ENCODE measurements at regions not wholly inside any gene's neighbourhood (a gene's known extent, or its start where the extent isn't known, plus 50 kb on each side); places are given as distances from the start of the nearest gene placed in this dataset.

GRCh38 chr2:217070611-217071010 lies 210.7 kb upstream of the TNP1 start:
- no peaks in the 10 kb centered on the region for H3K9me2 ChIP-seq (ENCODE audit: insufficient read depth, low read length)
- no peak overlapping the region for H3K4me2 ChIP-seq (ENCODE audit: low read length)
- no peaks in the 10 kb centered on the region for H3K9me3 ChIP-seq (ENCODE audit: low read length)
- no peak for TF ChIP-seq EZH2phosphoT487 (IDR thresholded peaks at IDR 0.05; ENCODE audit: borderline replicate concordance, low read depth, low read length)
- TF ChIP-seq, protein P1, sequence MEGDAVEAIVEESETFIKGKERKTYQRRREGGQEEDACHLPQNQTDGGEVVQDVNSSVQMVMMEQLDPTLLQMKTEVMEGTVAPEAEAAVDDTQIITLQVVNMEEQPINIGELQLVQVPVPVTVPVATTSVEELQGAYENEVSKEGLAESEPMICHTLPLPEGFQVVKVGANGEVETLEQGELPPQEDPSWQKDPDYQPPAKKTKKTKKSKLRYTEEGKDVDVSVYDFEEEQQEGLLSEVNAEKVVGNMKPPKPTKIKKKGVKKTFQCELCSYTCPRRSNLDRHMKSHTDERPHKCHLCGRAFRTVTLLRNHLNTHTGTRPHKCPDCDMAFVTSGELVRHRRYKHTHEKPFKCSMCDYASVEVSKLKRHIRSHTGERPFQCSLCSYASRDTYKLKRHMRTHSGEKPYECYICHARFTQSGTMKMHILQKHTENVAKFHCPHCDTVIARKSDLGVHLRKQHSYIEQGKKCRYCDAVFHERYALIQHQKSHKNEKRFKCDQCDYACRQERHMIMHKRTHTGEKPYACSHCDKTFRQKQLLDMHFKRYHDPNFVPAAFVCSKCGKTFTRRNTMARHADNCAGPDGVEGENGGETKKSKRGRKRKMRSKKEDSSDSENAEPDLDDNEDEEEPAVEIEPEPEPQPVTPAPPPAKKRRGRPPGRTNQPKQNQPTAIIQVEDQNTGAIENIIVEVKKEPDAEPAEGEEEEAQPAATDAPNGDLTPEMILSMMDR (conservative IDR thresholded peaks at IDR 0.05; ENCODE audit: low read length) = no peak
- no peak overlapping the region for H2AFZ ChIP-seq (ENCODE audit: low read length)
- H3K27ac ChIP-seq (ENCODE audit: low read depth, low read length, poor library complexity, severe bottlenecking) = no peak overlapping the region
- H3K4me1 ChIP-seq (ENCODE audit: insufficient read depth, low read length, poor library complexity, severe bottlenecking) = no peaks in the 10 kb centered on the region
- no peaks in the 10 kb centered on the region for H3K79me2 ChIP-seq (ENCODE audit: insufficient read depth, low read depth, low read length)
- ChIA-PET POLR2A (no interaction called here), CTCF (ENCODE audit: unreplicated experiment) (no interaction called here)
- H3K4me3 ChIP-seq (ENCODE audit: low read depth, low read length, poor library complexity, severe bottlenecking) = no peak overlapping the region
- no peak for DNase-seq (ENCODE audit: low spot score)
- H4K20me1 ChIP-seq (ENCODE audit: insufficient read depth, low read length) = no peaks in the 10 kb centered on the region
- BruUV-seq (replicated peaks) = no TSS peak
- no peaks in the 10 kb centered on the region for H3K36me3 ChIP-seq (ENCODE audit: insufficient read depth, low read length)
- intact Hi-C loops (cut with micrococcal nuclease; ENCODE audit: unreplicated experiment) = no loop called here

GRCh38 chr2:217070043-217070430 lies 210.2 kb upstream of the TNP1 start:
- no peaks in the 10 kb centered on the region for H3K4me1 ChIP-seq (ENCODE audit: insufficient read depth, low read length, poor library complexity, severe bottlenecking)
- H3K36me3 ChIP-seq (ENCODE audit: insufficient read depth, low read length) = no peaks in the 10 kb centered on the region
- BruUV-seq (replicated peaks) = no TSS peak
- intact Hi-C loops (cut with micrococcal nuclease; ENCODE audit: unreplicated experiment) = no loop called here
- TF ChIP-seq, protein P1 (conservative IDR thresholded peaks at IDR 0.05; ENCODE audit: low read length) = no peak
- no peak for TF ChIP-seq EZH2phosphoT487 (IDR thresholded peaks at IDR 0.05; ENCODE audit: borderline replicate concordance, low read depth, low read length)
- H3K4me2 ChIP-seq (ENCODE audit: low read length) = no peak overlapping the region
- H3K9me2 ChIP-seq (ENCODE audit: insufficient read depth, low read length) = no peaks in the 10 kb centered on the region
- no peaks in the 10 kb centered on the region for H3K79me2 ChIP-seq (ENCODE audit: insufficient read depth, low read depth, low read length)
- no peak overlapping the region for H3K27ac ChIP-seq (ENCODE audit: low read depth, low read length, poor library complexity, severe bottlenecking)
- ChIA-PET CTCF (ENCODE audit: unreplicated experiment) (no interaction called here), POLR2A (interaction anchor here (0.5 kb wide), 1 partner anchor 161 kb away, joined by 3 read pairs; no protein-coding TSS in a partner anchor)
- no peaks in the 10 kb centered on the region for H4K20me1 ChIP-seq (ENCODE audit: insufficient read depth, low read length)
- DNase-seq (ENCODE audit: low spot score) = no peak
- no peaks in the 10 kb centered on the region for H3K9me3 ChIP-seq (ENCODE audit: low read length)
- H3K4me3 ChIP-seq (ENCODE audit: low read depth, low read length, poor library complexity, severe bottlenecking) = no peak overlapping the region
- H2AFZ ChIP-seq (ENCODE audit: low read length) = no peak overlapping the region

- H3K9me3 ChIP-seq (ENCODE audit: low read length) = no peaks in the 10 kb centered on the region
- POLR2A ChIA-PET = interaction anchor here (0.5 kb wide), 1 partner anchor 160 kb away, joined by 3 read pairs; no protein-coding TSS in a partner anchor
- no peak for DNase-seq (ENCODE audit: low spot score)
- H4K20me1 ChIP-seq (ENCODE audit: insufficient read depth, low read length) = no peaks in the 10 kb centered on the region
- H3K4me3 ChIP-seq (ENCODE audit: low read depth, low read length, poor library complexity, severe bottlenecking) = no peak overlapping the region
- no peaks in the 10 kb centered on the region for H3K9me2 ChIP-seq (ENCODE audit: insufficient read depth, low read length)
- CTCF ChIA-PET (ENCODE audit: unreplicated experiment) = no interaction called here
- H3K4me2 ChIP-seq (ENCODE audit: low read length) = no peak overlapping the region
- H2AFZ ChIP-seq (ENCODE audit: low read length) = no peak overlapping the region
- H3K4me1 ChIP-seq (ENCODE audit: insufficient read depth, low read length, poor library complexity, severe bottlenecking) = no peaks in the 10 kb centered on the region
- intact Hi-C loops (cut with micrococcal nuclease; ENCODE audit: unreplicated experiment) = no loop called here
- H3K27ac ChIP-seq (ENCODE audit: low read depth, low read length, poor library complexity, severe bottlenecking) = no peak overlapping the region
- TF ChIP-seq, protein P1 (conservative IDR thresholded peaks at IDR 0.05; ENCODE audit: low read length) = no peak
- TF ChIP-seq EZH2phosphoT487 (IDR thresholded peaks at IDR 0.05; ENCODE audit: borderline replicate concordance, low read depth, low read length) = no peak
- no peaks in the 10 kb centered on the region for H3K79me2 ChIP-seq (ENCODE audit: insufficient read depth, low read depth, low read length)
- H3K36me3 ChIP-seq (ENCODE audit: insufficient read depth, low read length) = no peaks in the 10 kb centered on the region
- no TSS peak for BruUV-seq (replicated peaks)
These were observed 209.6 kb upstream of the TNP1 start for GRCh38 chr2:217069263-217070042.
